CD8-positive, alpha-beta memory T cell (primary cell): ENCODE measurements at regions not wholly inside any gene's neighbourhood (a gene's known extent, or its start where the extent isn't known, plus 50 kb on each side); places are given as distances from the start of the nearest gene placed in this dataset.

Experiments
- CTCF ChIA-PET: fragments of 350-600 bp; sonication (Branson Sonifier 250); formaldehyde crosslinking; loops from one replicate; lab custom pipeline; 2021; ENCODE audit warnings: antibody characterized with exemption; lab: Charles Lee
- POLR2A ChIA-PET: fragments of 350-600 bp; sonication (Branson Sonifier 250); formaldehyde crosslinking; loops from one replicate; lab custom pipeline; 2021; ENCODE audit warnings: antibody characterized with exemption; lab: Charles Lee
- DNase-seq, 5 donors: peaks; one replicate each; pipeline versions ENCODE4 v3.0.0 to v3.0.0-alpha.2; 2020 to 2022; ENCODE audit warnings: mixed read lengths in 1 of 5
- H3K27ac ChIP-seq: one replicate; pipeline ENCODE4 v1.7.0; 2013; ENCODE audit warnings: low read depth, mild to moderate bottlenecking, low read length, moderate library complexity
- H3K27me3 ChIP-seq: 2 replicates; pipeline ENCODE4 v1.7.0; 2013; ENCODE audit warnings: low read length, mild to moderate bottlenecking; ENCODE audit not compliant: insufficient read depth, poor library complexity, severe bottlenecking
- H3K36me3 ChIP-seq: 2 replicates; pipeline ENCODE4 v1.7.0; 2013; ENCODE audit warnings: mild to moderate bottlenecking, low read length, moderate library complexity; ENCODE audit not compliant: insufficient read depth
- H3K4me1 ChIP-seq: 2 replicates; pipeline ENCODE4 v1.7.0; 2013; ENCODE audit warnings: mild to moderate bottlenecking, low read length, moderate library complexity; ENCODE audit not compliant: insufficient read depth
- H3K4me3 ChIP-seq: 2 replicates; pipeline ENCODE4 v1.7.0; 2013; ENCODE audit warnings: mild to moderate bottlenecking, low read length
- H3K9me3 ChIP-seq: 2 replicates; pipeline ENCODE4 v1.7.0; 2013; ENCODE audit warnings: mild to moderate bottlenecking, low read length
- H3K27ac Mint-ChIP-seq, 8 donors: one replicate each; pipeline ENCODE4 v1.8.0; 2020 to 2021; ENCODE audit warnings: mixed read lengths in 8 of 8, mild to moderate bottlenecking in 6 of 8, inconsistent platforms in 3 of 8, moderate library complexity in 3 of 8
- H3K27me3 Mint-ChIP-seq, 2 donors: one replicate each; pipeline ENCODE4 v1.8.0; 2020 to 2021; ENCODE audit warnings: mixed read lengths in 2 of 2, mild to moderate bottlenecking in 1 of 2, moderate library complexity in 1 of 2
- H3K36me3 Mint-ChIP-seq, 3 donors: one replicate each; pipeline ENCODE4 v1.8.0; 2020 to 2021; ENCODE audit warnings: mixed read lengths in 3 of 3, inconsistent platforms in 1 of 3, mild to moderate bottlenecking in 1 of 3
- H3K4me1 Mint-ChIP-seq, 3 donors: one replicate each; pipeline ENCODE4 v1.8.0; 2020 to 2021; ENCODE audit warnings: mixed read lengths in 3 of 3, inconsistent platforms in 1 of 3, mild to moderate bottlenecking in 1 of 3
- H3K4me3 Mint-ChIP-seq, 7 donors: one replicate each; pipeline ENCODE4 v1.8.0; 2020 to 2021; ENCODE audit warnings: mixed read lengths in 7 of 7, mild to moderate bottlenecking in 6 of 7, moderate library complexity in 4 of 7, inconsistent platforms in 2 of 7
- H3K9me3 Mint-ChIP-seq, 5 donors: one replicate each; pipeline ENCODE4 v1.8.0; 2020 to 2022; ENCODE audit warnings: mixed read lengths in 5 of 5, mild to moderate bottlenecking in 3 of 5, moderate library complexity in 2 of 5, inconsistent platforms in 1 of 5

GRCh38 chr10:84606428-84606827, 278.0 kb downstream of the CCSER2 start:
- H3K36me3 Mint-ChIP-seq = no peaks in the 10 kb centered on the region
- CTCF ChIA-PET = no interaction called here

DNA sequence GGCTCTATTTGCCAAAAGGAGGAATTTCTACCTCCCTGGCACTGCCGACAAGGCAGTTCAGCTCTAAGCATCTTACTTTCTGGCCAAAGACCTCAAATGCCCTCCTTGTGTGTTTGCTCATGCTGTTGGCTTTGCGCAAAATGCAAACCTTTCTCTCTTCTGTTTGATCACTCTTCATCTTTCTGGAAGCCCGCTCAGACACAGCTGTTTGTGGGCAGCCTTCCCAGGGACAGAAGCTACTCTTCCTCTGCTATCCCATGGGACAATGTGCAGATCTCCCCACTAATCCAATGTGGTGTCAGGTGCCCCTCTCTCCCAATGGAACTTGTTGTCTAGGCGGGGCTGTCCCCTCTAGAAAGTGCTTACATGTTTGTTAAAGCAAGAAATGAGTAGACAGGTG, 278.7 kb downstream of the CCSER2 start:
- Histone ChIP-seq H3K36me3 (no peaks in the 10 kb centered on the region), H3K9me3 (no peaks in the 10 kb centered on the region), H3K27ac (no peak overlapping the region), H3K4me1 (no peaks in the 10 kb centered on the region), H3K27me3 (no peaks in the 10 kb centered on the region), H3K4me3 (no peak overlapping the region)
- POLR2A ChIA-PET = no interaction called here
- no peak overlapping the region for H3K27ac Mint-ChIP-seq
- no peak overlapping the region for H3K4me3 Mint-ChIP-seq
- CTCF ChIA-PET = no interaction called here
- no peaks in the 10 kb centered on the region for H3K4me1 Mint-ChIP-seq
- H3K9me3 Mint-ChIP-seq = no peaks in the 10 kb centered on the region
- H3K27me3 Mint-ChIP-seq = peaks cover 11 to 30% of the 10 kb centered on the region in 2 donors
- H3K36me3 Mint-ChIP-seq = no peaks in the 10 kb centered on the region
- no peak for DNase-seq

More at GRCh38 chr10:84606428-84606827, 278.0 kb downstream of the CCSER2 start:
- Mint-ChIP-seq H3K4me1 (no peaks in the 10 kb centered on the region), H3K27me3 (peaks cover 10 to 30% of the 10 kb centered on the region in 2 donors), H3K9me3 (no peaks in the 10 kb centered on the region), H3K27ac (no peak overlapping the region), H3K4me3 (no peak overlapping the region)
- DNase-seq = no peak
- Histone ChIP-seq H3K27ac (no peak overlapping the region), H3K4me1 (no peaks in the 10 kb centered on the region), H3K4me3 (no peak overlapping the region), H3K9me3 (no peaks in the 10 kb centered on the region), H3K36me3 (no peaks in the 10 kb centered on the region), H3K27me3 (no peaks in the 10 kb centered on the region)
- POLR2A ChIA-PET = no interaction called here

GRCh38 chr10:84607523-84607922, 279.1 kb downstream of the CCSER2 start:
- H3K36me3 Mint-ChIP-seq = no peaks in the 10 kb centered on the region
- Histone ChIP-seq H3K27ac (no peak overlapping the region), H3K4me1 (no peaks in the 10 kb centered on the region), H3K9me3 (no peaks in the 10 kb centered on the region), H3K27me3 (no peaks in the 10 kb centered on the region), H3K4me3 (no peak overlapping the region), H3K36me3 (no peaks in the 10 kb centered on the region)
- no peaks in the 10 kb centered on the region for H3K9me3 Mint-ChIP-seq
- no peak overlapping the region for H3K4me3 Mint-ChIP-seq
- ChIA-PET POLR2A (no interaction called here), CTCF (no interaction called here)
- DNase-seq = no peak
- no peaks in the 10 kb centered on the region for H3K4me1 Mint-ChIP-seq
- peaks cover 12 to 31% of the 10 kb centered on the region in 2 donors for H3K27me3 Mint-ChIP-seq
- no peak overlapping the region for H3K27ac Mint-ChIP-seq

DNA sequence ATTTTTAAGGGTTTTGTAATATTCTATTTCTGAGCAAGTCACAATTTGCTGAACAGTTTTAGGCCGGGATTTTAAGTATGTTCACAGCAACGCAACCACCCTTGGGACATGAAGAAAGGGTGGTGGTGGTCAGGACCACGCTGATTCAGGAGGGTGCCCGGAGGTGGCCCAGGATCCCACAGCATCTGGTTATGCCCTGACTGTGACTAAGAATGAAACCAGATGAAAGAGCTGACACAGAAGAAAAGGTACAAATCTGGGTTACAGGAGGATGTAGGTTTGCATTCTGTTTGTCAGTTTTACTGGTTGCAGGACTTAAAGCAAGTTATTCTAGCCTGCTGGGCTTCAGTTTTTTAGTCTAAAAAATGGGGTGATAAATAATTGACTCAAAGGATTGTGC, 279.7 kb downstream of the CCSER2 start:
- no peak overlapping the region for H3K27ac Mint-ChIP-seq
- no peaks in the 10 kb centered on the region for H3K9me3 Mint-ChIP-seq
- no peak for DNase-seq
- no peaks in the 10 kb centered on the region for H3K4me1 Mint-ChIP-seq
- POLR2A ChIA-PET = no interaction called here
- no peaks in the 10 kb centered on the region for H3K9me3 ChIP-seq
- H3K4me3 Mint-ChIP-seq = no peak overlapping the region
- peaks cover 14 to 37% of the 10 kb centered on the region in 2 donors for H3K27me3 Mint-ChIP-seq
- H3K27ac ChIP-seq = no peak overlapping the region
- no peaks in the 10 kb centered on the region for H3K36me3 Mint-ChIP-seq
- H3K4me3 ChIP-seq = no peak overlapping the region
- no peaks in the 10 kb centered on the region for H3K4me1 ChIP-seq
- no peaks in the 10 kb centered on the region for H3K36me3 ChIP-seq
- H3K27me3 ChIP-seq = no peaks in the 10 kb centered on the region
- CTCF ChIA-PET = interaction anchor here (0.8 kb wide), 1 partner anchor 12 kb away, joined by 3 read pairs; no protein-coding TSS in a partner anchor

GRCh38 chr10:84613336-84614021, 285.1 kb downstream of the CCSER2 start:
- Histone ChIP-seq H3K4me1 (no peaks in the 10 kb centered on the region), H3K27me3 (no peaks in the 10 kb centered on the region), H3K4me3 (no peak overlapping the region), H3K27ac (no peak overlapping the region), H3K9me3 (no peaks in the 10 kb centered on the region), H3K36me3 (no peaks in the 10 kb centered on the region)
- Mint-ChIP-seq H3K36me3 (no peaks in the 10 kb centered on the region), H3K4me1 (no peaks in the 10 kb centered on the region), H3K27ac (no peak overlapping the region), H3K9me3 (no peaks in the 10 kb centered on the region), H3K4me3 (no peak overlapping the region), H3K27me3 (peaks cover 8 to 22% of the 10 kb centered on the region in 2 donors)
- ChIA-PET CTCF (no interaction called here), POLR2A (no interaction called here)
- no peak for DNase-seq

GRCh38 chr10:84626397-84627087, 298.2 kb downstream of the CCSER2 start:
- H3K27me3 ChIP-seq = no peaks in the 10 kb centered on the region
- no peaks in the 10 kb centered on the region for H3K9me3 ChIP-seq
- peaks cover 7% of the 10 kb centered on the region in 2 donors for H3K27me3 Mint-ChIP-seq
- H3K9me3 Mint-ChIP-seq = no peaks in the 10 kb centered on the region
- H3K27ac ChIP-seq = no peak overlapping the region
- POLR2A ChIA-PET = no interaction called here
- no peak overlapping the region for H3K4me3 ChIP-seq
- no peak for DNase-seq
- H3K27ac Mint-ChIP-seq = no peak overlapping the region
- H3K36me3 ChIP-seq = no peaks in the 10 kb centered on the region
- H3K4me1 Mint-ChIP-seq = no peaks in the 10 kb centered on the region
- H3K36me3 Mint-ChIP-seq = no peaks in the 10 kb centered on the region
- CTCF ChIA-PET = no interaction called here
- no peak overlapping the region for H3K4me3 Mint-ChIP-seq
- no peaks in the 10 kb centered on the region for H3K4me1 ChIP-seq

DNA sequence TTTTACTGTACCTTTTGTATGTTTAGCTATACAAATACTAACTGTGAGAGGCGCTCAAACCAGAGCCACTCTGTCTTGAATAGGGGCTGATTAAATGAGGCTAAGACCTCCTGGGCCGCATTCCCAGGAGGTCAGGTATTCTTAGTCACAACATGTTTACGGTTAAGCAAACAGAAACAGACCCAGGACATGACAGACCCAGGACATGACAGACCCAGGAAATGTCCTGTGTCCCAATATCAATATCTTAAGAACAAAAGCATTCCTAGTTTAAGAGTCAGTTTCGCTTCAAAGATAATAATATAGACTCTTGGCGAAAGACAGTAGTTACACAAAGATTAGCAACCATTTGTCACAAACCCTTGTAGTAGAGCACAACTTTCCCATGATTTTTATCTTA, 304.5 kb downstream of the CCSER2 start:
- H3K9me3 ChIP-seq = no peaks in the 10 kb centered on the region
- no peaks in the 10 kb centered on the region for H3K27me3 ChIP-seq
- POLR2A ChIA-PET = no interaction called here
- no peak overlapping the region for H3K27ac Mint-ChIP-seq
- H3K9me3 Mint-ChIP-seq = peaks cover 0 to 4% (median 0%) of the 10 kb centered on the region in 5 donors
- H3K4me3 ChIP-seq = no peak overlapping the region
- no peaks in the 10 kb centered on the region for H3K4me1 Mint-ChIP-seq
- no peaks in the 10 kb centered on the region for H3K4me1 ChIP-seq
- H3K36me3 Mint-ChIP-seq = no peaks in the 10 kb centered on the region
- no peaks in the 10 kb centered on the region for H3K36me3 ChIP-seq
- CTCF ChIA-PET = no interaction called here
- H3K4me3 Mint-ChIP-seq = no peak overlapping the region
- no peak overlapping the region for H3K27ac ChIP-seq
- peaks cover 3 to 13% of the 10 kb centered on the region in 2 donors for H3K27me3 Mint-ChIP-seq
- no peak for DNase-seq

- no peaks in the 10 kb centered on the region for H3K36me3 Mint-ChIP-seq
- CTCF ChIA-PET = no interaction called here
- H3K36me3 ChIP-seq = no peaks in the 10 kb centered on the region
- H3K27ac ChIP-seq = no peak overlapping the region
- H3K9me3 ChIP-seq = no peaks in the 10 kb centered on the region
- H3K4me3 ChIP-seq = no peak overlapping the region
- DNase-seq = no peak
- peaks cover 0 to 4% (median 0%) of the 10 kb centered on the region in 5 donors for H3K9me3 Mint-ChIP-seq
- H3K27me3 ChIP-seq = no peaks in the 10 kb centered on the region
- no peak overlapping the region for H3K4me3 Mint-ChIP-seq
- H3K27me3 Mint-ChIP-seq = peaks cover 0 to 20% of the 10 kb centered on the region in 2 donors
- POLR2A ChIA-PET = no interaction called here
- no peaks in the 10 kb centered on the region for H3K4me1 ChIP-seq
- no peak overlapping the region for H3K27ac Mint-ChIP-seq
- H3K4me1 Mint-ChIP-seq = no peaks in the 10 kb centered on the region
Measured at GRCh38 chr10:84634636-84635035, 306.2 kb downstream of the CCSER2 start.
